SIG-M5 treated with dmso at 0.1 percent for 504 hours (cell line): ENCODE measurements at regions not wholly inside any gene's neighbourhood (a gene's known extent, or its start where the extent isn't known, plus 50 kb on each side); places are given as distances from the start of the nearest gene placed in this dataset.
"Not testable (repeated sequence)": the region's sequence is repeated elsewhere in the genome, so short reads cannot be mapped to it uniquely, and the experiment has no call there.

Source experiments
- DNase-seq: peaks from one replicate; lab custom pipeline; 2025; ENCODE audit not compliant: unreplicated experiment; lab: John Stamatoyannopoulos, UW

- DNase-seq, result no peak
Measured at GRCh38 chr7:127530148-127530547, 55.2 kb downstream of the GCC1 start.

- DNase-seq, result no peak
Measured at GRCh38 chr7:127527561-127527960, 57.8 kb downstream of the GCC1 start.

DNA sequence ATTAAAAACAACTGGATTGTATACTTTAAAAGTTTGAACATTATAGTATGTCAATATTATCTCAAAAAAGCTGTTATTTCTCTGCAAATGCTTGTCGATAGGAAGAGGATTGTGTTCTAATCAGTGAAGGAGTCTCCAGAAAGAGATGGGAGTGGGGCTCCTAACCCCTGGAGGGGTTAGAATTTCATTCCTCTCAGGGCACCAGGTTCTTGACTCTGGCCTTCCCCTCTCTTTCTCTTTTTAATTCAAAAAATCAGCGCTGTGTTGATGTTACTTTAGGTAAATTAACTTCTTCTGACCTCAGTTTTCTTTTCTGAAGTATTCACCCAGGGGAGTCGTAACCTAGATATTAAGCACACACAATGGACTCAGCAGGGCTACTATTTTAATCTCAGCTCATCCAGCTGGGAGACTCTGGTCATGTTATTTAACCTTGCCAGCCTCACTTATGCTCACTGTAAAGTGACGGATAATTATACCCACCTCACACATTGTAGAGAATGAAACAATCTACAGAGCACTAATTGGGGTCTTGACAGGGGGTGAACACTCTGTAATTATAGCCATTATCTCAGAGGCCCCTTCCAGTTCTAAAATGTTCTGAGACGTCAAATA lies 59.4 kb downstream of the GCC1 start:
- no peak for DNase-seq

DNA sequence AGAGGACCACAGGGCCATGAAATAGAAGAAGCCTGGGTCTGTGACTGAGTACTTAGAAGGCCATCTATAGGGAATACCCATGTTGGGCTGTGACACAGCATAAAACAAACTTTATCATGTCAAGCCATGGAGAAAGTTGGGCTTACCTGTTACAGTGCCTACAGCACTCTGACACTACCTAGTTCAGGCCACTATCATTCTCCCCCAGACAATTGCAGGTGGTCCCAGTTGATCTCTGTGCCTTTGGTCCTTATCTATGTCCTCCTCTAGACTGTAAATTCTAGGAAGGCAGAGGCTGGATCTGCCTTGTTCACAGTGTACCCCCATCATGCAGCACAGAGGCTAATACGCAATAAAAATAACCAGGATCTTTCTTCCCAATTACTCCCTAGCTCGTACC lies 69.1 kb downstream of the GCC1 start:
- DNase-seq, result no peak

- peak; percentile 49 for DNase-seq
Measured at GRCh38 chr7:127514499-127514898, 70.9 kb downstream of the GCC1 start.

- DNase-seq, result no peak
Measured at GRCh38 chr7:127513311-127513710, 72.1 kb downstream of the GCC1 start.

DNA sequence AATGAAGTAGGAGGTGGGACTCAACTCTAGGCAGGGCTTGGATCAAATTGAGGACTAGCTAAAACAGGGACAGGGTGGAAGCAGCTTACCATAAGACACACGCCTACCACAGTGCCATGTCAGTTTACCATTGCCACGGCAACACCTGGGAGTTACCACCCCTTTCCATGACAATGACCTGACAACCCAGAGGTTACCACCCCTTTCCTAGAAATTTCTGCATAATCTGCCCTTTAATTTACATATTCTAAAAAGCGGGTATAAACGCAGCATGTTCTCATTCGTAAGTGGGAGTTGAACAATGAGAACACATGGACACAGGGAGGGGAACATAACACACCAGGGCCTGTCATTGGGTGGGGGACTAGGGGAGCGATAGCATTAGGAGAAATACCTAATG lies 72.7 kb downstream of the GCC1 start:
- DNase-seq, result no peak

GRCh38 chr7:127504715-127505114 lies 80.7 kb downstream of the GCC1 start:
- peak; percentile 2 for DNase-seq

GRCh38 chr7:127501817-127502216 lies 83.6 kb downstream of the GCC1 start:
- DNase-seq, result no peak

GRCh38 chr7:127487381-127487780 lies 94.9 kb upstream of the ZNF800 start:
- no peak for DNase-seq

- no peak for DNase-seq
Measured at GRCh38 chr7:127486654-127487053, 94.1 kb upstream of the ZNF800 start.

GRCh38 chr7:127485482-127485881 lies 93.0 kb upstream of the ZNF800 start:
- no peak for DNase-seq

DNA sequence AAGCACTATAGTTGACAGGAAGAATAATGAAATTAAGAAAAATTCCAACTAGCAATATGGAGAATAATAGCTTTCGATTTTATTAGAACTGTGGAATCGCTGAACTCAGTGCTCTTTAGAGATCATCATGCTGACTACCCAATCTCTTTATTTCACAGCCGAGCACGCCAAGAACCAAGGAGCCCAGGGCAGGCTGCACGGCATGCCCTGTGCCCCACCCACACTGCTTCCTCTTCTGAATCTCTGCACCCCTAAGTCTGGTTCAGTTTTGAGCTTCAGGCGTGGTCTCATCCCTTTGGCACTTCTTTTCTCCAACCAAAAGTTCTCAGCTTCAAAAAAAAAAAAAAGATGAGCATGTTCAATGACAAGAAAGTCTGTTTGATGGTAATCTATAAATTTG lies 92.4 kb upstream of the ZNF800 start:
- no peak for DNase-seq

DNA sequence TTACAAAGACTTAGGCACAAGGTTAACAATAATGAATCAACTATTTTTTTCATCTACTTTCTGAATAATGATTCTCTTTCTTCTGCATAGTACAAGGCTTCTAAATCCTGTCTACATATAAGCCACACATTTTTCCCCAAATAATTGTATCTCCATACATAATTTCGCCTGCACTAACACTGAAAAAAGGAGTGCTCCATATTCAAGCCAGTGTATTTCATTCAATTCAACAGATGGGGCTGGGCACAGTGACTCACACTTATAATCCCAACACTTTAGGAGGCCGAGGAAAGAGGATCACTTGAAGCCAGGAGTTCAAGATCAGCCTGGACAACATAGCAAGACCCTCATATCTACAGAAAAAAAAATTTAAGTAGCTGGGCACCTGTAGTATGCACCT lies 86.0 kb upstream of the ZNF800 start:
- DNase-seq, result no peak

- DNase-seq, result no peak
Measured at GRCh38 chr7:127478024-127478355, 85.5 kb upstream of the ZNF800 start.

DNA sequence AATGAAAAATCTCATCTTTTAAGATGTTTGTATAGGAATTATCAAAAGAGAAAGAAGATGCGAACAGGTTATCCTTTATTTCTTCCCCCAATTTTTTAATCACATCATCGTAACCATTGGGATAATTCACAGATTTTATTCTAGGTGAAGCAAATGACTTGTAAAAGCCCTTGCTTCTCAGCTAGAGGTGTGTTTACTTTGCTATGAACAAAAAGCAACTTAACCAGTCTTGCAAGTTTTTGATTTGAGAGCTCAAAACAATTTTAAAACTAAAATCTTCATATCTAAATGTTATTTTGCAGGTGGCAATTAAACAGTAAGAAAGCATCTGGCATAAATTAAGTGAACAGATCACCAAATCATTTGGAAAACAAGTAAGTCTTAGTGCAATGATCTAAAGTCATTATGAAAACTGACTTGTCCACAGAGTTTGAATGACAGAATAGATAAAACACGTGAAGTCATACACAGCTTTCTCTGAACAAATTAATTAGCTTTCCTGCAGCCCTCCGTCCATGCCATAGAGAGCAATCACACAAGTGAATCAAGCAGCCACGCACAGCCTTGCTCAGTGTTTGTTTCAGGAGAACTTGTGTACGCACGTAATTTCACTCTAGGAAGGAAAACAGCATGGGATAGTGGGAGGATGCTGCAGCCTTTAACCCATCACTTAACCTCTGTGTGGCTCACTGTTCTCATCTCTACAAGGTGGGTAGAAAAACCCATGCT lies 85.0 kb upstream of the ZNF800 start:
- no peak for DNase-seq

- DNase-seq, result no peak
Measured at GRCh38 chr7:127476618-127477017, 84.1 kb upstream of the ZNF800 start.

DNA sequence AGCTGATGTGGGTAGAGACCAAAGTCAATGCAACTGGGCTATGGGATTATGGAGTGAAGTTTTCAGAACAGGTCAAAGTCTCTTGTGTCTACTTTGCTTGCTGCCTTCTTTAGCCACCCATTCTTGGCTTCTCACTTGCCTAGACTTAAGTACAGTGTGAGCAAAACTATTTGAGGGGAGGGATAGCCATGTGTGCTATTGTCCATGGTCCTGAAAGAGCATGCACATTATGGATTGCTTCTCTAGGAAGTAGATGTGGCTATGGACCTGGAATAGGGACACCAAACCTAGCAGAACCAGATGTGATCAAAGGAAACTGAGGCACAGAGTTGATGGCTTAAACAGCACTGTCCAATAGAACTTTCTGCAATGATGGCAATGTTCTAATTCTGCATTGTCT lies 81.9 kb upstream of the ZNF800 start:
- no peak for DNase-seq

DNA sequence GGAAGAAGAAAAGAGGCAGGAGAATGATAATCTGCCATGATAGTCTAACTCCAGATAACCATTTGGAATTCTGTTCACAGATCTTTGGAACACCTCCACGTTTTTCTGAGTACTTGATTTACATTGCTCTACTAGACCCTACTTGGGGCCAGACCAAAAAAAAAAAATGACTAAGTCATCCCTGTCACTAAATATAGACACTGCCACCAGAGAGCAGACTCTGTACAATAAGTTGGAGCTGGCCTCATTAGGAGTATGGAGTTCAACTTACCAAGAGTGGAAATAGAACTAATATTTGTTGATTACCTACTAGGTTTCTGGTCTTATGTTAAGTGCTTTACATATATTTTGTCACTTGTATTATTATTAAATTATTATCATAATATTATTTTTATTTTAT lies 80.9 kb upstream of the ZNF800 start:
- no peak for DNase-seq

DNA sequence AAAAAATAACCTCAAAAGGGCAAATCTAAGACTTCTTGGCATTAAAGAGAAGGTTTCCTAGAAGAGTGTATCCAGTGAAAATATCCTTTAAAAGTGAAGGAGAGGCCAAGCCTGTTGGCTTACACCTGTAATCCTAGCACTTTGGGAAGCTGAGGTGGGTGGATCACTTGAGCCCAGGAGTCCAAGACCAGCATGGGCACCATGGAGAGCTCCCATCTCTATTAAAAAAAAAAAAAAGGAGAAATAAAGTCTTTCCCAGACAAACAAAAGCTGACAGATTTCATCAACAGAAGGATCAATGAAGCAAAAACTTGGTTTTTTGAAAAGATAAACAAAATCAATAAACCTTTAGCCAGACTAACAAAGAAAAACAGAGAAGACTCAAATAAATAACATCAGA lies 67.6 kb upstream of the ZNF800 start:
- DNase-seq, result no peak

GRCh38 chr7:127451258-127451657 lies 58.8 kb upstream of the ZNF800 start:
- not testable (repeated sequence) for DNase-seq

DNA sequence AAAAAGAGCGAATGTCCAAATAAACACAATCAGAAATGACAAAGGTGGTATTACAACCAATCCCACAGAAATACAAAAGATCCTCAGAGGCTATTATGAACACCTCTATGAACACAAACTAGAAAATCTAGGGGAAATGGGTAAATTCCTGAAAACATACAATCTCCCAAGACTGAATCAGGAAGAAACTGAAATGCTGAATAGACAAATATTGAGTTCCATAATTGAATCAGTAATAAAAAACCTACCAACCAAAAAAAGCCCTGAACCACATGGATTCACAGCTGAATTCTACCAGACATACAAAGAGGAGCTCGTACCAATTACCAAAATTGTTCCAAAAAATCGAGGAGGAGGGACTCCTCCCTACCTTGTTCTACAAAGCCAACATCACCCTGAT lies 56.1 kb upstream of the ZNF800 start:
- DNase-seq, result no peak

GRCh38 chr7:127447326-127447945 lies 54.9 kb upstream of the ZNF800 start:
- DNase-seq, result peak; percentile 64
